Breast epithelium (tissue), 4 donors: ENCODE measurements at regions not wholly inside any gene's neighbourhood (a gene's known extent, or its start where the extent isn't known, plus 50 kb on each side); places are given as distances from the start of the nearest gene placed in this dataset.
"Not testable (repeated sequence)": the region's sequence is repeated elsewhere in the genome, so short reads cannot be mapped to it uniquely, and the experiment has no call there.

Experiments
- DNase-seq, 2 donors: peaks; one replicate each; pipeline ENCODE4 v3.0.0-alpha.2; 2019; ENCODE audit warnings: low spot score in 2 of 2
- H3K27ac ChIP-seq, 2 donors: fragments of 200-600 bp; sonication (generic) in 1 of 2; one replicate each; pipeline ENCODE4 v1.5.1; 2016 to 2019; ENCODE audit warnings: mild to moderate bottlenecking in 1 of 2
- H3K27me3 ChIP-seq, 2 donors: fragments of 200-600 bp; sonication (generic) in 1 of 2; one replicate each; pipeline versions ENCODE4 v1.5.1 to v1.6.0; 2017 to 2019; ENCODE audit warnings: control low read depth in 1 of 2, mild to moderate bottlenecking in 1 of 2
- H3K36me3 ChIP-seq: fragments of 200-600 bp; one replicate; pipeline ENCODE4 v1.5.1; 2019
- H3K4me1 ChIP-seq, 2 donors: fragments of 200-600 bp; sonication (generic); one replicate each; pipeline ENCODE4 v1.5.1; 2016 to 2019; ENCODE audit warnings: control low read depth in 1 of 2
- H3K4me3 ChIP-seq, 3 donors: fragments of 200-600 bp; sonication (generic); 1 replicate in 2 of 3; 2 replicates in 1 of 3; pipeline ENCODE4 v1.5.1; 2016 to 2019; ENCODE audit warnings: mild to moderate bottlenecking in 3 of 3, moderate library complexity in 2 of 3
- H3K9me3 ChIP-seq, 2 donors: fragments of 200-600 bp; sonication (generic) in 1 of 2; one replicate each; pipeline ENCODE4 v1.5.1; 2016 to 2019; ENCODE audit warnings: control low read depth in 1 of 2
- POLR2A ChIP-seq: fragments of 450-650 bp; IDR thresholded peaks from one replicate; pipeline ENCODE4 v1.6.1; 2016; ENCODE audit warnings: antibody characterized with exemption, mild to moderate bottlenecking, moderate library complexity
- POLR2AphosphoS5 ChIP-seq, 3 donors: sonication (generic); formaldehyde crosslinking; IDR thresholded peaks; one replicate each; pipeline ENCODE4 v1.6.1; 2017; ENCODE audit warnings: antibody characterized with exemption in 3 of 3
- intact Hi-C: fragments of 100-400 bp; cut with DNase I; formaldehyde crosslinking; loops from one replicate; pipeline ENCODE4 v1.15.1; 2023; ENCODE audit warnings: low total_unique reads
- TF ChIP-seq, protein P1 (sequence below), 3 donors: fragments of 450-650 bp; IDR thresholded peaks; one replicate each; pipeline ENCODE4 v1.5.1; 2016 to 2017; ENCODE audit warnings: antibody characterized with exemption in 3 of 3, mild to moderate bottlenecking in 3 of 3, moderate library complexity in 3 of 3

DNA sequence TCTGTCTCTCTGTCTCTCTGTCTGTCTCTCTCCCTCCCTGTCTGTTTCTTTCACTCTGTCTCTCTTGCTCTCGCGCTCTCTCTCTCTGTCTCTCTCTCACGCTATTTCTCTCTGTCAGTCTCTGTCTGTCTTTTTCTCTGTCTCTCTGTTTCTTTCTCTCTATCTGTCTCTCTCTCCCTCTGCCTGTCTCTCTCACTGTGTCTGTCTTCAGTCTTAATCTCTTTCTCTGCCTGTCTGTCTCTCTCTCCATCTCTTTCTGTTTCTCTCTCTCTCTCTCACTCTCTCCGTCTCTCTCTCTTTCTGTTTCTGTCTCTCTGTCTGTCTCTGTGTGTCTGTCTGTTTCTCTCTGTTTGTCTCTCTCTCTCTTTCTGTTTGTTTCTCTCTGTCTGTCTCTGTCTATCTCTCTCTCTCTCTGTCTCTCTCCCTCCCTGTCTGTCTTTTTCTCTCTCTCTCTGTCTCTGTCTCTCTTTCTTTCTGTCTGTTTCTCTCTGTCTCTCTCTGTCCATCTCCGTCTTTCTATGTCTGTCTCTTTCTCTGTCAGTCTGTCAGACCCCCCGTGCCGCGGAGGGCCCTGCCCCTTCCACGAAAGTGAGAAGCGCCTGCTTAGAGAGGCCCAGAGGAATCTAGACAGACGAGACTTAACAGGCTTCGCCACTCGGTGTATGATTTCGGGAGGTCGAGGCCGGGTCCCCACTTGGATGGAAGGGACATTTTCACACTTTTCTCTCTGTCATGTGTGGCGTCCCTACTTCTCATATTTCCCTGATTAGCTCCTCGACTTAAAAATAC is 346.3 kb upstream of the DEFB115 start:
- TF ChIP-seq, protein P1, sequence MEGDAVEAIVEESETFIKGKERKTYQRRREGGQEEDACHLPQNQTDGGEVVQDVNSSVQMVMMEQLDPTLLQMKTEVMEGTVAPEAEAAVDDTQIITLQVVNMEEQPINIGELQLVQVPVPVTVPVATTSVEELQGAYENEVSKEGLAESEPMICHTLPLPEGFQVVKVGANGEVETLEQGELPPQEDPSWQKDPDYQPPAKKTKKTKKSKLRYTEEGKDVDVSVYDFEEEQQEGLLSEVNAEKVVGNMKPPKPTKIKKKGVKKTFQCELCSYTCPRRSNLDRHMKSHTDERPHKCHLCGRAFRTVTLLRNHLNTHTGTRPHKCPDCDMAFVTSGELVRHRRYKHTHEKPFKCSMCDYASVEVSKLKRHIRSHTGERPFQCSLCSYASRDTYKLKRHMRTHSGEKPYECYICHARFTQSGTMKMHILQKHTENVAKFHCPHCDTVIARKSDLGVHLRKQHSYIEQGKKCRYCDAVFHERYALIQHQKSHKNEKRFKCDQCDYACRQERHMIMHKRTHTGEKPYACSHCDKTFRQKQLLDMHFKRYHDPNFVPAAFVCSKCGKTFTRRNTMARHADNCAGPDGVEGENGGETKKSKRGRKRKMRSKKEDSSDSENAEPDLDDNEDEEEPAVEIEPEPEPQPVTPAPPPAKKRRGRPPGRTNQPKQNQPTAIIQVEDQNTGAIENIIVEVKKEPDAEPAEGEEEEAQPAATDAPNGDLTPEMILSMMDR (IDR thresholded peaks at IDR 0.05): no peak
- no peak for TF ChIP-seq POLR2AphosphoS5 (IDR thresholded peaks at IDR 0.05)
- no peak for TF ChIP-seq POLR2A
- intact Hi-C loops: no loop called here
- no peak for DNase-seq

DNA sequence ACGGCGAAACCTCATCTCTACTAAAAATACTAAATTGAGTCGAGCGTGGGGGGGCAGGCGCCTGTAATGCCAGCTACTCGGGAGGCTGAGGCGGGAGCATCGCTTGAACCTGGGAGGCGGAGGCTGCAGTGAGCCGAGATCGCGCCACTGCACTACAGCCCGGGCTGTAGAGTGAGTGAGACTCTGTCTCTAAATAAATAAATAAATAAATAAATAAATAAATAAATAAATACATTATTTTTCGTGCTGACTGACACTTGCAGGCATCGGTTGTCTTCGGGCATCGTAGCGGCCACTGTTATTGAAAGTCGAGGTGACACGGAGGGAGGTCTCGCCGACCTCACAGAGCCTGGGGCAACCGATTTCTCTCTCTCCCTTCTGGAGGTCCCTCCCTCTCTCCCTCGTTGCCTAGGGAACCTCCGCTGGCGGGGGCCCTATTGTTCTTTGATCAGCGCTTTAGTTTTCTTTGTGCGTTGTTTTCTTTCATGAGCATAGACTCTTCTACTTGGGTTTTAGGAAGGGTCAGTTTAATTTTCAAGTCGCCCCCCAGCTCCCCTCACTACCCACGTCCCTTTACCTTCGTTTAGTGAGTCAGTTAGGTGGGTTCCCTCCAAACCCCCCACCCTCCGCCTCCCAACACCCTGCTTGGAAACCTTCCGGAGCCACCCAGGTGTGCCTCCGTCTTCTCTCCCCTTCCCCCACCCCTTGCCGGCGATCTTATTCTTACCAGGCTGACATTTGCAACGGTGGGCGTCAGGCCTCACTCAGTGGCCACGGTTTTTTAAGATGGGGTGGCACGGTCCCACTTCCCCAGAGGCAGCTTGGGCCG is 345.4 kb upstream of the DEFB115 start:
- H3K36me3 ChIP-seq, H3K4me1 ChIP-seq, DNase-seq, H3K27me3 ChIP-seq, intact Hi-C loops, H3K27ac ChIP-seq: not testable (repeated sequence)
- H3K9me3 ChIP-seq: peaks cover 12 to 16% of the 10 kb centered on the region in 2 donors
- H3K4me3 ChIP-seq: peak overlapping the region in 2 of 3 donors; percentile 10 to 15

More for the DNA sequence above, 346.3 kb upstream of the DEFB115 start:
- Histone ChIP-seq H3K9me3 (peaks cover 12 to 16% of the 10 kb centered on the region in 2 donors), H3K27me3 (no peaks in the 10 kb centered on the region), H3K36me3 (no peaks in the 10 kb centered on the region), H3K4me1 (no peaks in the 10 kb centered on the region), H3K27ac (no peak overlapping the region), H3K4me3 (no peak overlapping the region)

DNA sequence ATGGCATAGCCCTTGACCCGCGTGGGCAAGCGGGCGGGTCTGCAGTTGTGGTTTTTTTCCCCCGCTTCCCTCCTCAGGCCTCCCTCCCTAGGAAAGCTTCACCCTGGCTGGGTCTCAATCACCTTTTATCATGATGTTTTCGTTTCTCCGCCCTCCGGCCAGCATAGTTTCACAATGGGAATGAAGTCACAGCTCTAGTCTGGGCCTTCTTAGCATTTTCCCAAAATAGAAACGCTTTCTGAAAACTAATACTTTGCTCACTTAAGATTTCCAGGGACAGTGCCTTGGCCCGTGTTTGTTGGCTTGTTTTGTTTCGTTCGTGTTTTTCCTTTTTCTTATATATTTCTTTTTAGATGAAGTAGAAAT is 344.8 kb upstream of the DEFB115 start:
- H3K27me3 ChIP-seq, intact Hi-C loops, H3K36me3 ChIP-seq, H3K4me1 ChIP-seq, H3K27ac ChIP-seq, DNase-seq: not testable (repeated sequence)
- peaks cover 12 to 16% of the 10 kb centered on the region in 2 donors for H3K9me3 ChIP-seq
- peak overlapping the region in 2 of 3 donors; percentile 10 to 15 for H3K4me3 ChIP-seq

DNA sequence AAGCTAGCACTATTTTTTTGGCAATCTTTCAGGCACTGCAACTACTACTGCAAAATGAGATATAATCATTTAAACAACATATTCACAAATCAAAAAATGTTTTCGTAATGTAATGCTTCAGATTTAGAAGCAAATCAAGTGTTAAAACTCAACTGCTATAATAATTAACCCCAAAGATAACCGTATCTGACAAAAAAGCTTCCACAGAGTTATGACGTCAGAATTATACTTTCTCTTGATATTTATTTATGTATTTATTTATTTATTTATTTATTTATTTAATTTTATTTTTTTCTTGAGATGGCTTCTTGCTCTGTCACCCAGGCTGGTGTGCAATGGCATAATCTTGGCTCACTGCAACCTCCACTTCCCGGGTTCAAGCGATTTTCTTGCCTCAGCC is 341.1 kb upstream of the DEFB115 start:
- H3K4me3 ChIP-seq, H3K27me3 ChIP-seq, H3K36me3 ChIP-seq, H3K27ac ChIP-seq, DNase-seq, H3K4me1 ChIP-seq, intact Hi-C loops: not testable (repeated sequence)
- peaks cover under 1 to 11% of the 10 kb centered on the region in 2 donors for H3K9me3 ChIP-seq

DNA sequence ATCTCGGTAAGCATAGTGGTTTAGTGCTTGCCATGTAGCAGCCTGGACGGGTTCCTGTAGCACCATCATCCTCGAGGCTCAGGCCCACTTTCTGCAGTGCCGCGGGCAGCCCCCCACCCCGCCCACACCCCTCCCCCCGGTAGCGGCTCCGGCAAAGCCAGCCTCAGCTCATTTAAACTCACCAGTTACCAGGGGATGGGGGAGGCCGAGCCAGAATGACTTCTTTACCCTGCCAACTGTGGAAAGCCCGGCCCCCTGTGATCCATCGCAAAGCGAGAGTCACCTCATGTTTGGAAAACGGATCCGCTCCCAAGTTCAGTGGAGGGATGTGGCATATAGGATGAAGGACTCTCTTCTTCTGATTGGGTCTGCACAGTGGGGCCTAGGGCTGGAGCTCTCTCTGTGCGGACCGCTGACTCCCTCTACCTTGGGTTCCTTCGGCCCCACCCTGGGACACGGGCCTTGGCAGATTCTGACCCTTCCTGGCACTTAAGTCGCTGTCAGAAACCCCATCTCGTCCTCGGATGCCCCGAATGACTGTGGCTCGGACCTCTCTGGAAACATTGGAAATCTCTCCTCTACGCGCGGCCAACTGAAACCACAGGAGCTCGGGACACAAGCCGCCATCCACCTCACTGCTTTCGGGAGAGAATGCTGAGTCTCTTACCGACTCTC is 337.8 kb upstream of the DEFB115 start:
- Histone ChIP-seq H3K4me3 (no peak overlapping the region), H3K4me1 (no peaks in the 10 kb centered on the region), H3K27me3 (no peaks in the 10 kb centered on the region), H3K36me3 (no peaks in the 10 kb centered on the region), H3K9me3 (peaks cover 17% of the 10 kb centered on the region in 2 donors), H3K27ac (no peak overlapping the region)
- TF ChIP-seq, protein P1 (IDR thresholded peaks at IDR 0.05): no peak
- TF ChIP-seq POLR2AphosphoS5 (IDR thresholded peaks at IDR 0.05) (no peak), POLR2A (no peak)
- intact Hi-C loops: no loop called here
- DNase-seq: no peak

DNA sequence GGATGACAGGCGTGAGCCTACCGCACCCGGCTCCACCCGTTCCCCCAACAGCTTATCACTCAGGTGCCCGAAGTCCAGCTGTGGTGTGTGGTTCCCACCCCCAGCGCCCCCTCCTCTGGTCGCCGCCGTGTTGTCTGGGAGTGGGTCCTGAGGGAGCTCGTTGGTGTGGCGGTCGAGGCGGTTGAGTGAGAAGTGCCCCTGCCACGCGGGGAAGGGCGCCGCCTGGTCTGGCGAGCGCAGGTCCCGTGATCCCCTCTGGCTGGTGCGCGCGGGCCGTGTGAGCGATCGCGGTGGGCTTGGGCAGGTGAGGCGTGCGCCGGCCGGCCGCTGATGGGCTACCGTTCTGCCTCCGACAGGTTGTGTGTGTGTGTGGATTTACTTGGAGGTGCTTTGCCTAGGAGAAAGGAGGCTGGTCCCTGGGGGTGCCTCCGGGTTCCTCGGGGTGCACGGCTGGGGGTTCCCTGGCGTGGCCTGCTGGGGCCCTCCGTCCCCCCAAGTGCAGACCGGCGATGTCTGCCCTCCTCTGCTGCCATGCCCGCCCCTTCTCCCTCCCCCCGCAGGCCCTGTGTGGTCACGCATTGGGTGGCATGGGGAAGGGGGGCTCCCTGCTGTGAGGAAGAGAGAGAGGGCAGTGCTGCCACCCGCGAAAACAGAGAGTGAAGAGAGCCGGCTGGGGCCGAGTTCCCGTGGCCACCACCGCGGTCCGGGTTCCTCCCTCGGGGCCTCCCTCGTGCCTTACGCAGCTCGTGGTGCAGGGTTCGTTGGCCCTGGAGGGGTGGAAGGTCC is 336.0 kb upstream of the DEFB115 start:
- Histone ChIP-seq H3K27me3 (no peaks in the 10 kb centered on the region), H3K27ac (no peak overlapping the region), H3K9me3 (peaks cover 27 to 31% of the 10 kb centered on the region in 2 donors), H3K4me3 (no peak overlapping the region), H3K4me1 (no peaks in the 10 kb centered on the region), H3K36me3 (no peaks in the 10 kb centered on the region)
- no peak for DNase-seq
- no peak for TF ChIP-seq POLR2AphosphoS5 (IDR thresholded peaks at IDR 0.05)
- no peak for TF ChIP-seq POLR2A
- TF ChIP-seq, protein P1 (IDR thresholded peaks at IDR 0.05): no peak
- intact Hi-C loops: no loop called here
